K562 (cell line): ENCODE measurements at regions not wholly inside any gene's neighbourhood (a gene's known extent, or its start where the extent isn't known, plus 50 kb on each side); places are given as distances from the start of the nearest gene placed in this dataset.

Source experiments
- ATAC-seq: fragments of 200-7000 bp; cut with Tn5 transposase; 3 replicates; pipeline ENCODE4 v1.9.1; 2020; ENCODE audit warnings: moderate library complexity
- BruUV-seq: library from RNA; stranded (reverse); fragments of 400-500 nt; replicated peaks from 2 replicates; lab custom pipeline; 2021; lab: Mats Ljungman, UMichigan
- CTCF ChIA-PET: fragments of 300-600 bp; formaldehyde crosslinking; extraction: SDS; loops from one replicate; lab custom pipeline; 2021; ENCODE audit warnings: low intra/inter-chr PET ratio; lab: Yijun Ruan, JAX
- POLR2A ChIA-PET: fragments of 300-600, 350-650 bp; sonication (Branson Sonifier 250); formaldehyde crosslinking; extraction: SDS; loops from one replicate; lab custom pipeline; 2021; ENCODE audit warnings: antibody characterized with exemption, inconsistent platforms; lab: Yijun Ruan, JAX
- DNase-seq, 4 experiments: peaks; one replicate each; pipeline versions ENCODE4 v3.0.0 to v3.0.0-alpha.2; 2011 to 2018; ENCODE audit warnings: low spot score in 3 of 4, mixed read lengths in 3 of 4; ENCODE audit errors: extremely low read depth in 1 of 4
- FAIRE-seq: peaks from 2 replicates; lab custom pipeline; 2011; peaks lifted over from hg19 to GRCh38; lab: Jason Lieb, UNC
- H2AFZ ChIP-seq: 2 replicates; pipeline ENCODE4 v1.6.0; 2011; ENCODE audit warnings: low read depth, low read length, control low read depth, inconsistent platforms
- H3K27ac ChIP-seq: fragments of 200-600 bp; 3 replicates; pipeline ENCODE4 v1.8.0; 2011; ENCODE audit warnings: low read depth, mild to moderate bottlenecking, control low read depth, inconsistent platforms, low read length, moderate library complexity, mixed read lengths; ENCODE audit errors: extremely low read depth
- H3K27me3 ChIP-seq, 2 experiments: fragments of 300-600 bp in 1 of 2; 2 replicates in 1 of 2; 3 replicates in 1 of 2; pipeline versions ENCODE4 v1.6.0 to v1.8.0; 2011; ENCODE audit warnings: inconsistent platforms in 2 of 2, low read length in 2 of 2, mild to moderate bottlenecking in 1 of 2, mixed read lengths in 1 of 2, moderate library complexity in 1 of 2; ENCODE audit not compliant: control insufficient read depth in 2 of 2, insufficient read depth in 2 of 2
- H3K36me3 ChIP-seq: fragments of 300-600 bp; 3 replicates; pipeline ENCODE4 v1.8.0; 2011; ENCODE audit warnings: mild to moderate bottlenecking, low read length, inconsistent platforms; ENCODE audit not compliant: control insufficient read depth, insufficient read depth
- H3K4me1 ChIP-seq, 2 experiments: fragments of 200-600 bp in 1 of 2; replicated peaks in 1 of 2; 2 replicates in 1 of 2; 3 replicates in 1 of 2; pipeline versions ENCODE4 v1.5.1 to v1.8.0; 2011; ENCODE audit warnings: inconsistent platforms in 2 of 2, low read length in 2 of 2, mild to moderate bottlenecking in 1 of 2, mixed read lengths in 1 of 2, moderate library complexity in 1 of 2; ENCODE audit not compliant: control insufficient read depth in 2 of 2, insufficient read depth in 2 of 2
- H3K4me2 ChIP-seq: 2 replicates; pipeline ENCODE4 v1.6.1; 2011; ENCODE audit warnings: low read length, control low read depth, inconsistent platforms, mixed read lengths; ENCODE audit not compliant: insufficient read depth
- H3K4me3 ChIP-seq: fragments of 200-600 bp; sonication (generic), shearing (Covaris generic); 2 replicates; pipeline ENCODE4 v1.5.1; 2016; ENCODE audit warnings: control low read depth, inconsistent platforms
- H3K79me2 ChIP-seq: fragments of 200-600 bp; 3 replicates; pipeline ENCODE4 v1.8.0; 2011; ENCODE audit warnings: low read length, inconsistent platforms; ENCODE audit not compliant: control insufficient read depth, insufficient read depth
- H3K9ac ChIP-seq, 2 experiments: 2 replicates each; pipeline versions ENCODE4 v1.6.0 to v1.6.1; 2011; ENCODE audit warnings: low read depth in 2 of 2, low read length in 2 of 2, control low read depth in 1 of 2, inconsistent platforms in 1 of 2, mild to moderate bottlenecking in 1 of 2, mixed read lengths in 1 of 2; ENCODE audit not compliant: insufficient read depth in 1 of 2
- H3K9me1 ChIP-seq: one replicate; pipeline ENCODE4 v1.6.0; 2011; ENCODE audit warnings: inconsistent platforms, mild to moderate bottlenecking, low read length, moderate library complexity; ENCODE audit not compliant: control insufficient read depth, insufficient read depth
- H3K9me3 ChIP-seq: replicated peaks from 2 replicates; pipeline ENCODE4 v1.5.1; 2011; ENCODE audit warnings: low read depth, low read length, inconsistent platforms; ENCODE audit not compliant: control insufficient read depth, insufficient read depth
- H4K20me1 ChIP-seq: replicated peaks from 2 replicates; pipeline ENCODE4 v1.6.1; 2011; ENCODE audit warnings: low read length, inconsistent platforms, mixed read lengths; ENCODE audit not compliant: control insufficient read depth, insufficient read depth
- BRD9 ChIP-seq: fragments of 450-650 bp; IDR thresholded peaks from 2 replicates; pipeline ENCODE4 v1.6.1; 2018; ENCODE audit warnings: low read depth; ENCODE audit not compliant: partially characterized antibody
- CBX3 ChIP-seq, 2 experiments: IDR thresholded peaks; 1 replicate in 1 of 2; 2 replicates in 1 of 2; pipeline ENCODE4 v1.6.1; 2012; ENCODE audit warnings: inconsistent platforms in 2 of 2, low read length in 2 of 2, borderline replicate concordance in 1 of 2, control low read depth in 1 of 2
- CC2D1A ChIP-seq: fragments of 450-650 bp; IDR thresholded peaks from 2 replicates; pipeline ENCODE4 v1.6.1; 2017; ENCODE audit warnings: mild to moderate bottlenecking
- CTCFL ChIP-seq: IDR thresholded peaks from 2 replicates; pipeline ENCODE4 v1.6.1; 2011; ENCODE audit warnings: borderline replicate concordance, low read depth, mild to moderate bottlenecking, moderate library complexity, low read length; ENCODE audit not compliant: insufficient read depth, poor library complexity, severe bottlenecking
- DMBX1 ChIP-seq: fragments of 250-450 bp; sonication (Bioruptor Pico); IDR thresholded peaks from 2 replicates; pipeline ENCODE4 v1.8.0; 2022; ENCODE audit warnings: inconsistent platforms, mild to moderate bottlenecking, moderate library complexity, borderline replicate concordance
- MCM3 ChIP-seq: fragments of 450-650 bp; IDR thresholded peaks from 2 replicates; pipeline ENCODE4 v1.6.1; 2016
- NONO ChIP-seq, 2 experiments: fragments of 200-400 bp in 1 of 2; fragments of 450-650 bp in 1 of 2; formaldehyde crosslinking in 1 of 2; IDR thresholded peaks; 2 replicates each; pipeline ENCODE4 v1.6.1; 2017; ENCODE audit warnings: low read depth in 2 of 2, mild to moderate bottlenecking in 2 of 2, moderate library complexity in 2 of 2, low read length in 1 of 2
- PHF20 ChIP-seq: fragments of 450-650 bp; IDR thresholded peaks from 2 replicates; pipeline ENCODE4 v1.6.1; 2018; ENCODE audit not compliant: partially characterized antibody
- RB1 ChIP-seq: fragments of 450-650 bp; IDR thresholded peaks from 2 replicates; pipeline ENCODE4 v1.6.1; 2017; ENCODE audit warnings: low read depth, mild to moderate bottlenecking
- TAF15 ChIP-seq: fragments of 200-400 bp; formaldehyde crosslinking; IDR thresholded peaks from 2 replicates; pipeline ENCODE4 v1.6.1; 2017; ENCODE audit warnings: mild to moderate bottlenecking, low read depth, low read length, moderate library complexity
- WGBS: fragments of 100-300 bp; shearing (Covaris generic); methylation state at CpG from one replicate; pipeline ENCODE4 v1.1.6; 2016; ENCODE audit warnings: low coverage, mixed read lengths; ENCODE audit not compliant: insufficient coverage; ENCODE audit errors: missing lambda C conversion rate; 5-methylcytosine and 5-hydroxymethylcytosine counted together
- in situ Hi-C: fragments of 300-500 bp; cut with MboI; formaldehyde crosslinking; loops from 4 replicates; pipeline ENCODE4 v1.15.0; 2018; ENCODE audit warnings: inconsistent platforms, mixed read lengths
- intact Hi-C: fragments of 100-400 bp; cut with micrococcal nuclease; formaldehyde crosslinking; loops from 2 replicates; pipeline ENCODE4 v1.14.2; 2022
- TF ChIP-seq, protein P1 (sequence below): sonication (generic); formaldehyde crosslinking; IDR thresholded peaks from 2 replicates; pipeline ENCODE4 v1.4.0; 2020; ENCODE audit warnings: mild to moderate bottlenecking, missing genetic modification reagents
- TF ChIP-seq, protein P2 (sequence below): fragments of 450-650 bp; formaldehyde crosslinking; IDR thresholded peaks from 2 replicates; pipeline ENCODE4 v1.4.0; 2022; ENCODE audit warnings: missing genetic modification characterization

DNA sequence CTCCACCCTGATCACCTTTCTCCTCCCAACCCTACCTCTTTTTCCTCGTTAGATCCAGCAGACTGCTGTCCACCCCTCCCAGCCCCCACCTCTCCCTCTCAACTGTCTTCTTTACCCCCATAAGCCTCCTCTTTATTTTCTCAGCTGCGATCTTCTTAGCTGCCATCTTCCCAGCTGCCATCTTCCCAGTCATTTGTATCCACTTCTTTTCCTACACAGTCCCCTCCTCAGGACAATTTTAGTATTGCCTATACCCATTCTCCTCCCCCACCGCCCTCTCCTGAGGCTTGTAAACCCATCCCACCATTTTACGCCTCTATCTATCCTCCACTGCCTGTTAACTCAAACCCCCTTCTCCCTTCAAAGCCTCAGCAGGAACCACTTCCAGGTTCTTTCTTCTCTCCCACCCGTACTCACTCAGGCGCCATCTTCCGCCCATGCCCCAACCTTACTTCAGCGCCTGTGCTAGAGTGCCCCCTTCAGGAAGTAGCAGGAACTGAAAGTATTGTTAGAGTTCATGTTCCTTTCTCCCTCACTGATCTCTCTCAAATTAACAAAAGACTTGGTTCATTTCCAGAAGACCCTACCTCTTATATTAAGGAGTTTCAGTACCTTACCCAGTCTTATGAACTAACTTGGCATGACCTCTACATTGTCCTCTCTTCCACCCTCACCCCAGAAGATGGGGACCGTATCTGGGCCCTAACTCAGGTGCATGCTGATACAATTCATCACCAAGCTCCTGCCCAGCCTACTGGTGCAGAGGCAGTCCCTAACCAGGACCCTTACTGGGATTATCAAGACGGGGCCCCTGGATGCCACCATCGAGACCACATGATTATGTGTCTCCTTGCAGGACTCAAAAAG, 236.0 kb downstream of the ADGRG6 start:
- DNase-seq (peak; percentile 56 to 73 (median 65)), ATAC-seq (peak; percentile 94), FAIRE-seq (peak; percentile 80)
- WGBS = 20% methylated on average over 10 of the region's 11 CpGs
- no peaks in the 10 kb centered on the region for H3K36me3 ChIP-seq
- ChIA-PET POLR2A (interaction anchor here (0.6 kb wide), 1 partner anchor 1517 kb away, joined by 3 read pairs; no protein-coding TSS in a partner anchor), CTCF (interaction anchor here (1.0 to 1.3 kb wide), 2 partner anchors 63 to 391 kb away, joined by 3 to 5 read pairs; no protein-coding TSS in a partner anchor)
- H3K9ac ChIP-seq = no peak overlapping the region
- BruUV-seq = no TSS peak
- H2AFZ ChIP-seq = peak overlapping the region; percentile 86
- peak overlapping the region; percentile 46 for H3K4me2 ChIP-seq
- in situ Hi-C loops (no loop called here), intact Hi-C loops (loop anchor here (1.0 kb wide), 2 partner anchors 64 to 391 kb away; partner anchors contain the start of genes NMBR and VTA1)
- no peaks in the 10 kb centered on the region for H4K20me1 ChIP-seq
- H3K27me3 ChIP-seq = peaks cover 3 to 7% of the 10 kb centered on the region in 2 experiments; a peak in 2 of 5 replicates
- peaks cover 3% of the 10 kb centered on the region; the same call in 1 of the 2 replicates for H3K9me3 ChIP-seq
- H3K4me1 ChIP-seq = no peaks in the 10 kb centered on the region; a peak in 1 of 5 replicates
- H3K9me1 ChIP-seq = no peaks in the 10 kb centered on the region
- no peak overlapping the region for H3K27ac ChIP-seq
- peak overlapping the region; percentile 5; the same call in 1 of the 2 replicates for H3K4me3 ChIP-seq
- no peaks in the 10 kb centered on the region for H3K79me2 ChIP-seq
- TF ChIP-seq BRD9 = peak; percentile 34
- no peak for TF ChIP-seq DMBX1 (CRISPR knock-in tag)
- TF ChIP-seq NONO (IDR thresholded peaks at IDR 0.05; ENCODE audit: low read depth in 2 of 2, low read length in 1 of 2) = no peak
- peak; percentile 68 for TF ChIP-seq CC2D1A
- TF ChIP-seq CBX3 (IDR thresholded peaks at IDR 0.05; ENCODE audit: borderline replicate concordance in 1 of 2, low read length in 2 of 2) = 0 out of 3 replicates have a peak, but pooled peaks of 1 of the 2 experiments have one; percentile 27
- TF ChIP-seq RB1 = 0 out of 2 replicates have a peak, but pooled peaks have one; percentile 23
- peak; percentile 62 for TF ChIP-seq PHF20
- TF ChIP-seq, protein P1, sequence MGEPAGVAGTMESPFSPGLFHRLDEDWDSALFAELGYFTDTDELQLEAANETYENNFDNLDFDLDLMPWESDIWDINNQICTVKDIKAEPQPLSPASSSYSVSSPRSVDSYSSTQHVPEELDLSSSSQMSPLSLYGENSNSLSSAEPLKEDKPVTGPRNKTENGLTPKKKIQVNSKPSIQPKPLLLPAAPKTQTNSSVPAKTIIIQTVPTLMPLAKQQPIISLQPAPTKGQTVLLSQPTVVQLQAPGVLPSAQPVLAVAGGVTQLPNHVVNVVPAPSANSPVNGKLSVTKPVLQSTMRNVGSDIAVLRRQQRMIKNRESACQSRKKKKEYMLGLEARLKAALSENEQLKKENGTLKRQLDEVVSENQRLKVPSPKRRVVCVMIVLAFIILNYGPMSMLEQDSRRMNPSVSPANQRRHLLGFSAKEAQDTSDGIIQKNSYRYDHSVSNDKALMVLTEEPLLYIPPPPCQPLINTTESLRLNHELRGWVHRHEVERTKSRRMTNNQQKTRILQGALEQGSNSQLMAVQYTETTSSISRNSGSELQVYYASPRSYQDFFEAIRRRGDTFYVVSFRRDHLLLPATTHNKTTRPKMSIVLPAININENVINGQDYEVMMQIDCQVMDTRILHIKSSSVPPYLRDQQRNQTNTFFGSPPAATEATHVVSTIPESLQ = no peak
- TF ChIP-seq MCM3 = no peak
- TF ChIP-seq, protein P2, sequence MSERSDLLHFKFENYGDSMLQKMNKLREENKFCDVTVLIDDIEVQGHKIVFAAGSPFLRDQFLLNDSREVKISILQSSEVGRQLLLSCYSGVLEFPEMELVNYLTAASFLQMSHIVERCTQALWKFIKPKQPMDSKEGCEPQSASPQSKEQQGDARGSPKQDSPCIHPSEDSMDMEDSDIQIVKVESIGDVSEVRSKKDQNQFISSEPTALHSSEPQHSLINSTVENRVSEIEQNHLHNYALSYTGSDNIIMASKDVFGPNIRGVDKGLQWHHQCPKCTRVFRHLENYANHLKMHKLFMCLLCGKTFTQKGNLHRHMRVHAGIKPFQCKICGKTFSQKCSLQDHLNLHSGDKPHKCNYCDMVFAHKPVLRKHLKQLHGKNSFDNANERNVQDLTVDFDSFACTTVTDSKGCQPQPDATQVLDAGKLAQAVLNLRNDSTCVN = 0 out of 2 replicates have a peak, but pooled peaks have one; percentile 57
- no peak for TF ChIP-seq TAF15
- peak; percentile 54 for TF ChIP-seq CTCFL
